Skeletal muscle tissue (tissue), 3 donors: ENCODE measurements at regions not wholly inside any gene's neighbourhood (a gene's known extent, or its start where the extent isn't known, plus 50 kb on each side); places are given as distances from the start of the nearest gene placed in this dataset.
A peak's percentile ranks its signal among the peaks of the same experiment; 100 is the strongest.

Experiments used
- H3K27ac ChIP-seq: one replicate; pipeline ENCODE4 v1.7.0; 2013; ENCODE audit warnings: mild to moderate bottlenecking, low read depth, low read length, inconsistent platforms
- H3K27me3 ChIP-seq, 3 donors: one replicate each; pipeline ENCODE4 v1.7.0; 2013; ENCODE audit warnings: low read length in 3 of 3; ENCODE audit not compliant: control insufficient read depth in 3 of 3, insufficient read depth in 3 of 3
- H3K36me3 ChIP-seq, 3 donors: one replicate each; pipeline ENCODE4 v1.7.0; 2013; ENCODE audit warnings: low read length in 3 of 3; ENCODE audit not compliant: control insufficient read depth in 3 of 3, insufficient read depth in 3 of 3
- H3K4me1 ChIP-seq, 3 donors: one replicate each; pipeline ENCODE4 v1.7.0; 2013; ENCODE audit warnings: low read length in 3 of 3, mild to moderate bottlenecking in 3 of 3; ENCODE audit not compliant: control insufficient read depth in 3 of 3, insufficient read depth in 3 of 3
- H3K4me3 ChIP-seq, 3 donors: one replicate each; pipeline ENCODE4 v1.7.0; 2013; ENCODE audit warnings: low read length in 3 of 3
- H3K9ac ChIP-seq, 3 donors: one replicate each; pipeline ENCODE4 v1.7.0; 2013; ENCODE audit warnings: low read length in 3 of 3, mild to moderate bottlenecking in 3 of 3, moderate library complexity in 2 of 3, low read depth in 1 of 3
- H3K9me3 ChIP-seq, 3 donors: one replicate each; pipeline ENCODE4 v1.7.0; 2013; ENCODE audit warnings: low read length in 3 of 3; ENCODE audit not compliant: control insufficient read depth in 3 of 3
- donor health status: Osteomylitis.

DNA sequence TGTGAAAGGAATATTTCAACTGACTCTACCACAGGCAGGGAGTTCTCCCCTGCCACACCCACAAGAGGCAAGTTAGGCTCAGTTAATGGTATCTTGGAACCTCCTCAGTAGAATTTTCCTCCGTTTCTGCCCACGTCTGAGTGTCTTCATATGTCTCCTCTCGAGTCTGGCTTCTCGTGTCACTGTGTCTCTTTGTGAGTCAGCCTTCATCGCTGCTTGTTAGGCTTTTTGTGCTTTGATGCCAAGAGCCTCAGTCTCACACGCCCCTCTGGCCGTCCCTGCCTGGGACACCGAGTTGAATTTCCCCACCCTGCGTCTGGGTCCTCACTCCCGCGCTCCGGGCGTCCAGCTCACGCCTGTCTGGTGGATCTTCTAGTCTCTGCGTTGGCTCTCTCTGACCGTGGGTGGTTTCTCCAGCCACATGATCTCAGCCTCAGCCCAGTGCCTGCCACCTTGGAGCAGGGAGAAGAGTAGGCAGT lies 125.7 kb upstream of the GADD45A start:
- H3K27me3 ChIP-seq, result no peaks in the 10 kb centered on the region
- H3K9me3 ChIP-seq, result no peaks in the 10 kb centered on the region
- H3K4me1 ChIP-seq, result peaks cover 41 to 55% (median 42%) of the 10 kb centered on the region in 3 donors
- H3K4me3 ChIP-seq, result peak overlapping the region in 2 of 3 donors; percentile 24 to 56
- no peaks in the 10 kb centered on the region for H3K36me3 ChIP-seq
- H3K27ac ChIP-seq, result peak overlapping the region; percentile 61
- peak overlapping the region in 2 of 3 donors; percentile 5 to 57 for H3K9ac ChIP-seq

GRCh38 chr1:67560580-67561255 lies 124.3 kb upstream of the GADD45A start:
- H3K36me3 ChIP-seq, result no peaks in the 10 kb centered on the region
- H3K27me3 ChIP-seq, result no peaks in the 10 kb centered on the region
- no peak overlapping the region for H3K4me3 ChIP-seq
- no peaks in the 10 kb centered on the region for H3K9me3 ChIP-seq
- peaks cover 39 to 52% (median 46%) of the 10 kb centered on the region in 3 donors for H3K4me1 ChIP-seq
- H3K27ac ChIP-seq, result peak overlapping the region; percentile 89
- H3K9ac ChIP-seq, result peak overlapping the region in 1 of 3 donors; percentile 40

DNA sequence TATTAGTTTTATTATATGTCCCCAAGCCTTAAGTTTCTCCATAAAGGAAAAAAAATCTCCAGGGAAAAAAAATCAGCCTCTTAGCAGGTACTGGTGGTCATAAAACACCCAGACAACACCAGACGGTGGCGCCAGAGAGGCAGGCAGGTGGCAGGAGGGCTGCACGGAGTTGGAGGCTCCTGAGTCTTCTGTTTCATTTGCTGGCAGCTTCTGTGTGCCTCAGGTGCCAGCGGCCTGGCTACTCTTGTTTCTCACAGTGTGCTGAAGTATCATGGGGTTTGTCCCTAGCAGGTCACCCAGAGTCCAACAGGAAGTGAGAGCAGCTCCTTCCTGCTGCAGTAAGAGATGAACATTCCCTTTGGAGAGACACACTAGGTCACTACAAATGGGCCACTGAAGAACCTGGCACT lies 123.3 kb upstream of the GADD45A start:
- H3K4me1 ChIP-seq, result peaks cover 39 to 51% (median 45%) of the 10 kb centered on the region in 3 donors
- peak overlapping the region; percentile 40 to 72 (median 45) for H3K9ac ChIP-seq
- H3K4me3 ChIP-seq, result peak overlapping the region; percentile 1 to 51 (median 1)
- no peaks in the 10 kb centered on the region for H3K36me3 ChIP-seq
- H3K27ac ChIP-seq, result peak overlapping the region; percentile 89
- H3K9me3 ChIP-seq, result no peaks in the 10 kb centered on the region
- no peaks in the 10 kb centered on the region for H3K27me3 ChIP-seq

DNA sequence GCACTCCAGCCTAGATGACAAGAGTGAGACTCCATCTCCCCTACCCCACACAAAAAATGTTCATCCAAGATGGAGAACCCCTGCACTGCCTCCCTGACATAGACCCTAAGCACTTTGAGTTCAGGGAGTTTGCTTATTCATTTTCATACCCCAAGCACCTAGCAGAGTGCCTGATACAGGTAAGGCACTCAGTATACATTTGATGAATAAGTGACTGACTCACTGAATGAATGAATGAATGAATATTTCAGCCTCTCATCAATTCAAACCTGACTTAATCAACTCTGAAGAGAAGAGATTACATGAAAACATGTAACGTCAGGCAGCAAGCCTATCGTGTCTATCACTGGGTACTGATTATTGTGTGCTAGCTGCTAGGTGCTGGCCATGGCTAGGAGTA lies 121.3 kb upstream of the GADD45A start:
- Histone ChIP-seq H3K4me3 (no peak overlapping the region), H3K9ac (no peak overlapping the region), H3K27me3 (no peaks in the 10 kb centered on the region), H3K27ac (peak overlapping the region; percentile 72), H3K4me1 (peaks cover 34 to 48% (median 43%) of the 10 kb centered on the region in 3 donors), H3K9me3 (no peaks in the 10 kb centered on the region), H3K36me3 (no peaks in the 10 kb centered on the region)

- H3K4me3 ChIP-seq, result peak overlapping the region in 2 of 3 donors; percentile 10 to 29
- no peak overlapping the region for H3K9ac ChIP-seq
- H3K36me3 ChIP-seq, result no peaks in the 10 kb centered on the region
- peak overlapping the region; percentile 72 for H3K27ac ChIP-seq
- H3K9me3 ChIP-seq, result no peaks in the 10 kb centered on the region
- peaks cover 29 to 43% (median 38%) of the 10 kb centered on the region in 3 donors for H3K4me1 ChIP-seq
- no peaks in the 10 kb centered on the region for H3K27me3 ChIP-seq
Measured at GRCh38 chr1:67564193-67564592, 120.8 kb upstream of the GADD45A start.

GRCh38 chr1:67566803-67567377 lies 118.1 kb upstream of the GADD45A start:
- Histone ChIP-seq H3K36me3 (no peaks in the 10 kb centered on the region), H3K27me3 (no peaks in the 10 kb centered on the region), H3K4me1 (peaks cover 30 to 48% (median 33%) of the 10 kb centered on the region in 3 donors), H3K9me3 (no peaks in the 10 kb centered on the region), H3K27ac (no peak overlapping the region), H3K4me3 (no peak overlapping the region), H3K9ac (no peak overlapping the region)

GRCh38 chr1:67570486-67571143 lies 114.4 kb upstream of the GADD45A start:
- Histone ChIP-seq H3K9ac (no peak overlapping the region), H3K4me1 (peaks cover 31 to 47% (median 36%) of the 10 kb centered on the region in 3 donors), H3K9me3 (no peaks in the 10 kb centered on the region), H3K27me3 (no peaks in the 10 kb centered on the region), H3K27ac (peak overlapping the region; percentile 85), H3K36me3 (no peaks in the 10 kb centered on the region), H3K4me3 (no peak overlapping the region)

DNA sequence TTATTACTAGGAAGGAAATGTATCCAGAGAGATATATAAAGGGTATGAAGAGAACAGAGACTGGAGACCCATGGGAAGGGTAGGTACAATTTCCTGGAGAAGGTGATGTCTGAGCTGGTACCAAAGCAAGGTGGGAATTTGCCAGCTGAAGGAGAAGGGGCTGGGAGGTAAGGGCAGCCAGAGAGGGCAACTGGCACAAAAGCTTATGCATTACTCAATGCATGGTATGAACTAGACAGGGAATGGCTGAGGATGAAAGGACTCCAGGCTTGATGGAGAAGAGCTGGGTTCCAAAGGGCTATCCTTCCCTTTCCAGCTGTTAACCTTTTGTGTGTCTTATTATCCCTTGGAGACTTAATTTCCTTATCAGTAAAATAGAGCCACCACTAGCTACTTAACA lies 113.6 kb upstream of the GADD45A start:
- H3K9ac ChIP-seq, result peak overlapping the region in 2 of 3 donors; percentile 9 to 73
- H3K9me3 ChIP-seq, result no peaks in the 10 kb centered on the region
- H3K27ac ChIP-seq, result peak overlapping the region; percentile 85
- no peaks in the 10 kb centered on the region for H3K27me3 ChIP-seq
- peaks cover 31 to 44% (median 36%) of the 10 kb centered on the region in 3 donors for H3K4me1 ChIP-seq
- H3K36me3 ChIP-seq, result no peaks in the 10 kb centered on the region
- H3K4me3 ChIP-seq, result no peak overlapping the region

- H3K27ac ChIP-seq, result peak overlapping the region; percentile 85
- peaks cover 31 to 44% (median 36%) of the 10 kb centered on the region in 3 donors for H3K4me1 ChIP-seq
- H3K36me3 ChIP-seq, result no peaks in the 10 kb centered on the region
- H3K9me3 ChIP-seq, result no peaks in the 10 kb centered on the region
- H3K9ac ChIP-seq, result peak overlapping the region; percentile 9 to 73 (median 51)
- H3K27me3 ChIP-seq, result no peaks in the 10 kb centered on the region
- peak overlapping the region in 2 of 3 donors; percentile 11 to 42 for H3K4me3 ChIP-seq
Measured at GRCh38 chr1:67571901-67572593, 113.0 kb upstream of the GADD45A start.
